K562 (cell line): ENCODE measurements at regions not wholly inside any gene's neighbourhood (a gene's known extent, or its start where the extent isn't known, plus 50 kb on each side); places are given as distances from the start of the nearest gene placed in this dataset.

Source experiments
- HNRNPL ChIP-seq: fragments of 200-400 bp; formaldehyde crosslinking; IDR thresholded peaks from 2 replicates; pipeline ENCODE4 v1.6.1; 2017; ENCODE audit warnings: low read depth, mild to moderate bottlenecking, low read length
- MAFK ChIP-seq: IDR thresholded peaks from 2 replicates; pipeline ENCODE4 v1.6.1; 2011; ENCODE audit warnings: low read length, improper control_type of control experiment
- MYC ChIP-seq, 2 experiments: fragments of 250-450 bp in 1 of 2; sonication (Bioruptor Pico) in 1 of 2; IDR thresholded peaks; 2 replicates each; pipeline versions ENCODE4 v1.5.1 to v1.6.1; 2012 to 2021; ENCODE audit warnings: low read depth in 2 of 2, borderline replicate concordance in 1 of 2, improper control_type of control experiment in 1 of 2, low read length in 1 of 2, mild to moderate bottlenecking in 1 of 2, moderate library complexity in 1 of 2
- PTRF ChIP-seq: fragments of 450-650 bp; IDR thresholded peaks from 2 replicates; pipeline ENCODE4 v1.6.1; 2016; ENCODE audit warnings: mild to moderate bottlenecking, missing genetic modification characterization, missing compliant biosample characterization
- PYGO2 ChIP-seq: fragments of 450-650 bp; IDR thresholded peaks from 2 replicates; pipeline ENCODE4 v1.6.1; 2016; ENCODE audit warnings: mild to moderate bottlenecking, missing genetic modification characterization, moderate library complexity, missing compliant biosample characterization
- WHSC1 ChIP-seq: IDR thresholded peaks from one replicate; pipeline ENCODE4 v1.6.1; 2012; ENCODE audit warnings: low read length, control low read depth, inconsistent platforms
- TF ChIP-seq, protein P1 (sequence below): fragments of 150-350 bp; IDR thresholded peaks from 2 replicates; pipeline ENCODE4 v1.6.1; 2014; ENCODE audit warnings: low read depth, mild to moderate bottlenecking, low read length, borderline replicate concordance
- TF ChIP-seq, protein P2 (sequence below): fragments of 450-650 bp; formaldehyde crosslinking; conservative IDR thresholded peaks from 2 replicates; pipeline ENCODE4 v1.4.0; 2022; ENCODE audit warnings: mild to moderate bottlenecking, missing genetic modification characterization

DNA sequence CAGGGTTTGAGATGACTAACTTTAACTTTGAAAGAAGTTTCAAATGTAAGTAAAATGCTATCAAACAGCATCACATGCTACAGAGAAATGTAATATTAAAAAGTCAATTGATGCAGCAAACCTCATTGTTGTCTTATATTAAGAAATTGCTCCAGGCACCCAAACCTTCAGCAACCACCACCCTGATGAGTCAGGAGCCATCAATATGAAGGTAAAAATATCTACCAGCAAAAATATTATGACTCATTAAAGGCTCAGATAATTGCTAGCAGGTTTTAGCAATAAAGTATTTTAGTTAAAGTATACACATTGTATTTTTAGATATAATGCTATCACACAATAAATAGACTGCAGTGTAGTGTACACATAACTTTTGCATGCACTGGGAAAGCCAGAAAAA lies 746.3 kb downstream of the ZPLD1 start (continued):
- TF ChIP-seq, protein P1, sequence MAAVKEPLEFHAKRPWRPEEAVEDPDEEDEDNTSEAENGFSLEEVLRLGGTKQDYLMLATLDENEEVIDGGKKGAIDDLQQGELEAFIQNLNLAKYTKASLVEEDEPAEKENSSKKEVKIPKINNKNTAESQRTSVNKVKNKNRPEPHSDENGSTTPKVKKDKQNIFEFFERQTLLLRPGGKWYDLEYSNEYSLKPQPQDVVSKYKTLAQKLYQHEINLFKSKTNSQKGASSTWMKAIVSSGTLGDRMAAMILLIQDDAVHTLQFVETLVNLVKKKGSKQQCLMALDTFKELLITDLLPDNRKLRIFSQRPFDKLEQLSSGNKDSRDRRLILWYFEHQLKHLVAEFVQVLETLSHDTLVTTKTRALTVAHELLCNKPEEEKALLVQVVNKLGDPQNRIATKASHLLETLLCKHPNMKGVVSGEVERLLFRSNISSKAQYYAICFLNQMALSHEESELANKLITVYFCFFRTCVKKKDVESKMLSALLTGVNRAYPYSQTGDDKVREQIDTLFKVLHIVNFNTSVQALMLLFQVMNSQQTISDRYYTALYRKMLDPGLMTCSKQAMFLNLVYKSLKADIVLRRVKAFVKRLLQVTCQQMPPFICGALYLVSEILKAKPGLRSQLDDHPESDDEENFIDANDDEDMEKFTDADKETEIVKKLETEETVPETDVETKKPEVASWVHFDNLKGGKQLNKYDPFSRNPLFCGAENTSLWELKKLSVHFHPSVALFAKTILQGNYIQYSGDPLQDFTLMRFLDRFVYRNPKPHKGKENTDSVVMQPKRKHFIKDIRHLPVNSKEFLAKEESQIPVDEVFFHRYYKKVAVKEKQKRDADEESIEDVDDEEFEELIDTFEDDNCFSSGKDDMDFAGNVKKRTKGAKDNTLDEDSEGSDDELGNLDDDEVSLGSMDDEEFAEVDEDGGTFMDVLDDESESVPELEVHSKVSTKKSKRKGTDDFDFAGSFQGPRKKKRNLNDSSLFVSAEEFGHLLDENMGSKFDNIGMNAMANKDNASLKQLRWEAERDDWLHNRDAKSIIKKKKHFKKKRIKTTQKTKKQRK = no peak
- TF ChIP-seq HNRNPL = no peak
- TF ChIP-seq PYGO2 (tag) = no peak
- TF ChIP-seq PTRF (tag) = no peak
- TF ChIP-seq MAFK = no peak
- no peak for TF ChIP-seq MYC (IDR thresholded peaks at IDR 0.05; ENCODE audit: low read depth, low read length)
- TF ChIP-seq MYC (CRISPR knock-in tag; IDR thresholded peaks at IDR 0.05; ENCODE audit: borderline replicate concordance, low read depth) = no peak
- TF ChIP-seq WHSC1 = no peak
- TF ChIP-seq, protein P2, sequence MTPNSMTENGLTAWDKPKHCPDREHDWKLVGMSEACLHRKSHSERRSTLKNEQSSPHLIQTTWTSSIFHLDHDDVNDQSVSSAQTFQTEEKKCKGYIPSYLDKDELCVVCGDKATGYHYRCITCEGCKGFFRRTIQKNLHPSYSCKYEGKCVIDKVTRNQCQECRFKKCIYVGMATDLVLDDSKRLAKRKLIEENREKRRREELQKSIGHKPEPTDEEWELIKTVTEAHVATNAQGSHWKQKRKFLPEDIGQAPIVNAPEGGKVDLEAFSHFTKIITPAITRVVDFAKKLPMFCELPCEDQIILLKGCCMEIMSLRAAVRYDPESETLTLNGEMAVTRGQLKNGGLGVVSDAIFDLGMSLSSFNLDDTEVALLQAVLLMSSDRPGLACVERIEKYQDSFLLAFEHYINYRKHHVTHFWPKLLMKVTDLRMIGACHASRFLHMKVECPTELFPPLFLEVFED (CRISPR knock-in tag) = no peak
